Hepatocyte (in vitro differentiated cells): ENCODE measurements at regions not wholly inside any gene's neighbourhood (a gene's known extent, or its start where the extent isn't known, plus 50 kb on each side); places are given as distances from the start of the nearest gene placed in this dataset.

Experiments
- DNase-seq: peaks from one replicate; pipeline ENCODE4 v3.0.0-alpha.2; 2016; ENCODE audit warnings: low spot score
- H2AFZ ChIP-seq: fragments of 200-600 bp; sonication (generic); 2 replicates; pipeline ENCODE4 v1.6.0; 2016; ENCODE audit warnings: antibody characterized with exemption, mild to moderate bottlenecking
- H3K27ac ChIP-seq: fragments of 200-600 bp; sonication (generic); 2 replicates; pipeline ENCODE4 v1.5.1; 2016; ENCODE audit warnings: mild to moderate bottlenecking
- H3K27me3 ChIP-seq: fragments of 200-600 bp; sonication (generic); 2 replicates; pipeline ENCODE4 v1.6.1; 2016
- H3K36me3 ChIP-seq: fragments of 200-600 bp; sonication (generic); replicated peaks from 2 replicates; pipeline ENCODE4 v1.5.1; 2016; ENCODE audit warnings: low read depth; ENCODE audit not compliant: insufficient read depth
- H3K4me1 ChIP-seq: fragments of 200-600 bp; sonication (generic); 2 replicates; pipeline ENCODE4 v1.5.1; 2016; ENCODE audit warnings: mild to moderate bottlenecking, moderate library complexity; ENCODE audit not compliant: insufficient read depth
- H3K4me2 ChIP-seq: fragments of 200-600 bp; sonication (generic); 2 replicates; pipeline ENCODE4 v1.6.0; 2016
- H3K4me3 ChIP-seq: fragments of 200-600 bp; sonication (generic); 2 replicates; pipeline ENCODE4 v1.5.1; 2016; ENCODE audit warnings: mild to moderate bottlenecking
- H3K79me2 ChIP-seq: fragments of 200-600 bp; sonication (generic); 2 replicates; pipeline ENCODE4 v1.6.0; 2017; ENCODE audit warnings: mild to moderate bottlenecking
- H3K9me2 ChIP-seq: fragments of 200-600 bp; sonication (generic); replicated peaks from 2 replicates; pipeline ENCODE4 v1.6.0; 2017; ENCODE audit warnings: mild to moderate bottlenecking; ENCODE audit not compliant: insufficient read depth
- H3K9me3 ChIP-seq: fragments of 200-600 bp; sonication (generic); 2 replicates; pipeline ENCODE4 v1.5.1; 2016; ENCODE audit warnings: low read depth, mild to moderate bottlenecking
- H4K20me1 ChIP-seq: fragments of 200-600 bp; sonication (generic); 2 replicates; pipeline ENCODE4 v1.6.0; 2016; ENCODE audit warnings: mild to moderate bottlenecking; ENCODE audit not compliant: insufficient read depth, poor library complexity, severe bottlenecking
- EZH2 ChIP-seq: fragments of 200-600 bp; sonication (generic); IDR thresholded peaks from 2 replicates; pipeline ENCODE4 v1.6.1; 2016; ENCODE audit warnings: antibody characterized with exemption, mild to moderate bottlenecking, borderline replicate concordance
- EZH2phosphoT487 ChIP-seq: fragments of 200-600 bp; sonication (generic); IDR thresholded peaks from one replicate; pipeline ENCODE4 v1.6.1; 2018; ENCODE audit warnings: antibody characterized with exemption, mild to moderate bottlenecking, low read depth, moderate library complexity; ENCODE audit not compliant: unreplicated experiment, severe bottlenecking
- WGBS: methylation state at CpG from one replicate; pipeline ENCODE4 v1.1.6; 2016; ENCODE audit warnings: low lambda C conversion rate; ENCODE audit errors: missing lambda C conversion rate; 5-methylcytosine and 5-hydroxymethylcytosine counted together
- TF ChIP-seq, protein P1 (sequence below): fragments of 200-600 bp; sonication (generic); IDR thresholded peaks from 2 replicates; pipeline ENCODE4 v1.5.1; 2016; ENCODE audit warnings: antibody characterized with exemption, mild to moderate bottlenecking; ENCODE audit not compliant: poor library complexity

DNA sequence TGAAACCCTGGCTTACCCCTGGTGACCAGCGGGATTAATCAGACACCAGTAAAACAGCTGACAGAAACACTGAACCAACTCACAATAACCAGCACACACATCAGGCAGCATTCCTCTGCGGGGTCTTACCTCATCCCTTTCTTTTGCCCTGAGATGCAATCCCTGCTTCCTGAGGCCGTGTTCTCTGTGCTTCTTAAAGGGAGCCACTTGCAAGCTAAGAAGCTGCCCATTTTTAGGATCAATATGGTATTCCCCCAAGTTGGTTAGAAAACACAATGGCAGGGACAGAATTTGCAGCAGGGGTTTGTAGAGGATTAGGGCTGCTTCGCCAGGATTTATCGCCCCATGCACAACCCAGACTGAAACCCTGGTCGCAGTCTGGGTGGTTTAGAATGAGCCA, 74.7 kb upstream of the OLIG2 start:
- H3K9me2 ChIP-seq = no peaks in the 10 kb centered on the region
- no peak for DNase-seq
- H3K4me3 ChIP-seq = no peak overlapping the region
- H3K79me2 ChIP-seq = no peaks in the 10 kb centered on the region
- H3K9me3 ChIP-seq = no peaks in the 10 kb centered on the region
- H4K20me1 ChIP-seq = no peaks in the 10 kb centered on the region
- no peak overlapping the region for H3K27ac ChIP-seq
- H2AFZ ChIP-seq = no peak overlapping the region
- WGBS = 59% methylated on average over 6 of the region's 6 CpGs
- no peaks in the 10 kb centered on the region for H3K36me3 ChIP-seq
- no peak overlapping the region for H3K4me2 ChIP-seq
- H3K4me1 ChIP-seq = no peaks in the 10 kb centered on the region
- H3K27me3 ChIP-seq = peaks cover 32% of the 10 kb centered on the region
- no peak for TF ChIP-seq EZH2phosphoT487
- TF ChIP-seq EZH2 = no peak
- TF ChIP-seq, protein P1, sequence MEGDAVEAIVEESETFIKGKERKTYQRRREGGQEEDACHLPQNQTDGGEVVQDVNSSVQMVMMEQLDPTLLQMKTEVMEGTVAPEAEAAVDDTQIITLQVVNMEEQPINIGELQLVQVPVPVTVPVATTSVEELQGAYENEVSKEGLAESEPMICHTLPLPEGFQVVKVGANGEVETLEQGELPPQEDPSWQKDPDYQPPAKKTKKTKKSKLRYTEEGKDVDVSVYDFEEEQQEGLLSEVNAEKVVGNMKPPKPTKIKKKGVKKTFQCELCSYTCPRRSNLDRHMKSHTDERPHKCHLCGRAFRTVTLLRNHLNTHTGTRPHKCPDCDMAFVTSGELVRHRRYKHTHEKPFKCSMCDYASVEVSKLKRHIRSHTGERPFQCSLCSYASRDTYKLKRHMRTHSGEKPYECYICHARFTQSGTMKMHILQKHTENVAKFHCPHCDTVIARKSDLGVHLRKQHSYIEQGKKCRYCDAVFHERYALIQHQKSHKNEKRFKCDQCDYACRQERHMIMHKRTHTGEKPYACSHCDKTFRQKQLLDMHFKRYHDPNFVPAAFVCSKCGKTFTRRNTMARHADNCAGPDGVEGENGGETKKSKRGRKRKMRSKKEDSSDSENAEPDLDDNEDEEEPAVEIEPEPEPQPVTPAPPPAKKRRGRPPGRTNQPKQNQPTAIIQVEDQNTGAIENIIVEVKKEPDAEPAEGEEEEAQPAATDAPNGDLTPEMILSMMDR = no peak

DNA sequence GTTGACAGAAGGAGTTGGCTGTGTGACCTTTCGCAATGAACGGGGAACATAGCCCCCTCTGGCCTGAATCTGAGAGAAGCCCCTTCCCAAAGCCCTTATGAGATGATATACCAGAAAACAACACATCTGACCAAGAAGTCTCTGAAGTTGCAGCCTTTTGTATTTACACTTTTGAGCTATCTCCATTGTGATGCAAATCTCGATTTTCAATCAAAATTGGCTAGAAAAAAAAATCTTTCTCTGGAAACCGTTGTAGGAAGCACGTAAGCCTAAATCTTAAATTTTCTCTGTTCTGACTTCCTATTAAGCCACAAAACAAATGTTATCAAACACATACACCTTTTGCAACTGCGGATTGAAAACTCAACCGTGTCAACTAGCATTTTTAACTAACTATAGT, 71.4 kb upstream of the OLIG2 start:
- Histone ChIP-seq H3K79me2 (no peaks in the 10 kb centered on the region), H3K9me2 (no peaks in the 10 kb centered on the region), H3K4me2 (no peak overlapping the region), H3K9me3 (no peaks in the 10 kb centered on the region), H3K27ac (no peak overlapping the region), H2AFZ (no peak overlapping the region), H3K4me1 (no peaks in the 10 kb centered on the region), H3K27me3 (peaks cover 51% of the 10 kb centered on the region), H3K4me3 (no peak overlapping the region), H3K36me3 (no peaks in the 10 kb centered on the region), H4K20me1 (no peaks in the 10 kb centered on the region)
- whole genome bisulfite sequencing = 63% methylated on average over 7 of the region's 7 CpGs
- TF ChIP-seq, protein P1 = no peak
- no peak for TF ChIP-seq EZH2phosphoT487
- no peak for TF ChIP-seq EZH2
- no peak for DNase-seq

DNA sequence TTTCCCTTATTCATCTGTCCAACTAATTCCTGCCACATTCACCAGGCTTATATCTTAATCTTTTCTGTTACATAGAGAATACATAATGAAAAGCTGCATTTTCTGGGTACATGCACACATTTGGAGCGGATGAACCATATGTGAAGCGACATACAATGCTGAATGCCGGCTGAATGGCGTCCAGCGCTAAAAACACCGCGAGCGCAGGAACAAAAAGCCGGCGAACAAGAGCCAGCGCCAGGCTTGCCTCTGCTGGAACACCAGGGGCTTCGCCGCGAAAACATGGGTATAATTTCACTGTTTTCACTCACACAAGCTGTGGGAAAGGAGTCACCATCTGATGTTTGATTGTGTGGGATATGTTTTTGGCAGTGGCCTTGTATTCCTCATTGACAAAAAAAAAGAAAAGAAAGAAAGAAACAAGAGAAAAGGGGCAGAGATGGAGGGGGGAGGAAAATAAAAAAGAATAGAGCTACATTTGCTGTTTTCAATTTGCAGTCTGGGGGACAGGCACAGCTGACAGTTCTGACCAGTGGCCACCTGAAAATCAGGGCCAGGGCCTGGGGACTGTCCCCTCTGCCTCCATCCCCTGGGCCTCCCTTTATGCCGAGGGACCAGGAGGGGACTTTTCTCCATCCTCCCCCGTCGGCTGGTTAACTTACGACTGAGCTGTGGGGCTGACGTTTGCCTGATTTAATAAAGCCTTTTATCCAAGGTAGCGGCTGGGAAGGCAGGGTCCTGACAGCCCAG, 70.2 kb upstream of the OLIG2 start:
- Histone ChIP-seq H3K79me2 (no peaks in the 10 kb centered on the region), H3K4me2 (no peak overlapping the region), H3K27ac (no peak overlapping the region), H3K9me2 (no peaks in the 10 kb centered on the region), H3K36me3 (no peaks in the 10 kb centered on the region), H2AFZ (no peak overlapping the region), H3K4me1 (no peaks in the 10 kb centered on the region), H3K27me3 (peaks cover 63% of the 10 kb centered on the region), H3K4me3 (no peak overlapping the region), H3K9me3 (no peaks in the 10 kb centered on the region), H4K20me1 (no peaks in the 10 kb centered on the region)
- TF ChIP-seq, protein P1 = no peak
- no peak for TF ChIP-seq EZH2
- no peak for TF ChIP-seq EZH2phosphoT487
- no peak for DNase-seq
- WGBS = 83% methylated on average over 20 of the region's 20 CpGs
